Limb (tissue), 2 donors: ENCODE measurements at regions not wholly inside any gene's neighbourhood (a gene's known extent, or its start where the extent isn't known, plus 50 kb on each side); places are given as distances from the start of the nearest gene placed in this dataset.

ENCODE experiments used
- DNase-seq, 2 donors: peaks; one replicate each; pipeline ENCODE4 v3.0.0-alpha.2; 2016; ENCODE audit errors: extremely low spot score in 2 of 2

DNA sequence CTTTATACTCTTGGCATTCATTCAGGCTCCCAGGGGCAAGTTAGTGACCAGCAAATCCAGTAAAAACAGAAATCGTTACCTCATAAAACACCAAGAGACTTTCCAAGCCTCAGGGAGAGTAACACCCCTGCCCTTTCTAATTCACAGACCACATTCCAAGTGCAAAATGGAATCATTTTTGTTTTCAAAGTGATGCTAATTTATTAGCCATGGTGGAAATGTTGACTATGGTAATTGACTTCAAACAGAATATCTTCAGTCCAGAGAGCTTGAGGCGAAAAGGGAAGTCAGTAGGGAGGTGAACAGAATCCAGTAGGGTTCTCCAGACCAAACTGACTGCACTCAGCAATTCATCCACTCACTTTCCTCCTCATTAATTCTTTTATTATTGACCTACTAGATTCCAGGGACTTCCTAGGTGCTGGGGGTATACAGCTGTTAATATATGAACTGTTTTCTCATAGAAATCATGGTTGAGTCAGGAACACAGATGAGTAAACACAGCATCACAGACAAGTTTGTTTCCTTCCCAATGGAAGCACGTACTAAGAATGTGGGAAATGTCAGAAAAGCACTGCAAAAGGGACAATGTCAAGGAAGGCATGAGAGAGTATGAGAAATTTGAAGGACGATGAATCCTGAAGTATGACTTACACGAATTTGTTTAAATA, 388.5 kb upstream of the C1orf87 start:
- DNase-seq: no peak

DNA sequence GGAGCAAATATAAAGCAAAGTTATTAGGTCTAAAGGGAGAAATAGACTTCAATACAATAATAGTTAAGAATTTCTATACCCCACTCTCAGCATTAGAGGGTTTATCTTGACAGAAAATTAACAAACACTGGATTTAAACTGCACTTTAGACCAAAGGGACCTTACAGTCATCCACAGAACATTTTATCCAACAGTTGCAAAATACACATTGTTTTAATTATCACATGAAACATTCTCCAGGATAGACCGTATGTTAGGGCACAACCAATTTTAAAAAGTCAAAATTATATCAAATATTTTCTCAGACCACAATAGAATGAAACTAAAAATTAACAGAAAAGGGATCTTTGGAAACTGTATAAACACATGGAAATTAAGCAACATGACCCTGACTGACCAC, 384.5 kb upstream of the C1orf87 start:
- DNase-seq: no peak

DNA sequence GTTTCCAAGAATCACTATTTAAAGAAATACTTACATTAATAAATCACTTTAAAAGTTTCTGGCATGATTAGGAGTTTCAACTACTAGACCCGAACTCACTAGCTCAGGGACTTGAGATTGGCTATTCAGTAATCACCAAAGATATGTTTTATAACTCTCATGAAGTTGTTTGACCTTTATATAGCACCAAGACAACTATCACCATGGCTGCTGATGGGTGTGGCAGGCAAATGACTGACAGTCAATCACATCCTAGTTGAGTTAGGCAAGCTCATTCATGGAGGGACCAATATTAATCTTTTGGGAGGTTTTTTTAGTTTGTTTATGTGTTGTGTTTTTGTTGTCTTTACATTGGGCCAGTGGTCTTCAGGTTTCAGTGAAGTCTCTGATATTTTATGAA, 376.3 kb upstream of the C1orf87 start:
- no peak for DNase-seq

DNA sequence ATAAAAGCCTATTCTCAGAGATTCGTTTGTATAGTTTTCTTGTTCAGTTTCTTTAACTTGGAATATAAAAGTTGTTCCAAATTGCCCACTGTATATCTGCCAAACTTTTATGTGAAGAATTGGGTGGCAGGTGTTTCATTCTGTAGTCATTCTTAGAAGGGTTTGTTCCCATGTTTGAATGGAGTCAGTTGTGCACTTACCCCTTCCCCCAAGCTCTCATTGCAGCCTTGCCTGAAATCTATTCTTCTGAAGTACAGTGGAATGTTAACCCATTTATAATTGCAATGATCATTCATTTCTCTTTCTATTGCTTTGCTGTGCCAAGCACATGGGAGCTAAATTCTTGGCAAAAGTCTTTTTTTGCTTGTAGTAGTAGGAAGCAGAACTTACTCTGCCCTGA, 375.3 kb upstream of the C1orf87 start:
- peak in 1 of 2 donors; percentile 74 for DNase-seq

DNA sequence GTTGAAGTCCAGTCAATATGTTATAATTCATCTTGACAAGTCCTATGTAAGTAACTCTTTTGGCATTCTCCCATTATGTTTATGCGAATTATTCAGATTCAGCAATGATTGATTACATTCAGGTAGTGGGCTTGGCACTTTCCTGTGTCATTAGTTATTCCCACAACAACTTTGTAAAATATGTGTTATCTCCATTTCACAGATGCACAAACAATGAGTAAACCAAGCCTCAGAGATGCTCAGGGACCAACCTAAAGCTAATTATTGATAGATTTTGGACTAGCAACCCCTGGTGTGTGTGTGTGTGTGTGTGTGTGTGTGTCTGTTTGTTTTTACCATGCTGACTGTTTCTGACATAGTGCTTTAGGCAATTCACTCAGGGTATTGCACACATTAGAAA, 371.1 kb upstream of the C1orf87 start:
- no peak for DNase-seq

DNA sequence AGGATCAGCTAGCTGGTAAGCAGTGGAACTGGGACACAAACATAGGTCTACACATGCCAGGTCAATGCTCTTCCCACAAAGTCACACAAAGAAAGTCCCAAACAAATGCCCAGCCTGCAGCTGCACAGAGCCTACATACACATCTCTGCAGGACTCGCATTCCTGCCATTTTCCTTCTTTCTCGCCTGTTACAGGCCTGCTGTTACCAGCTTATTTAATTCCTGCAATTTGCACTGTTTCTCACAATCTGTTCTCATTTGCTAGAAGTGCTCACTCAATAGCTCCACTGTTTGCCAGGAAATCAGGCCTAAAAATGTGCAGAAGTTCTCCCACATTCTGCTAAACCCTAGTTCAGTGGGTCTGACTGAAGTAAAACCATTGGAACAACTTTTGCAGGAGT, 362.6 kb upstream of the C1orf87 start:
- peak in 1 of 2 donors; percentile 59 for DNase-seq

DNA sequence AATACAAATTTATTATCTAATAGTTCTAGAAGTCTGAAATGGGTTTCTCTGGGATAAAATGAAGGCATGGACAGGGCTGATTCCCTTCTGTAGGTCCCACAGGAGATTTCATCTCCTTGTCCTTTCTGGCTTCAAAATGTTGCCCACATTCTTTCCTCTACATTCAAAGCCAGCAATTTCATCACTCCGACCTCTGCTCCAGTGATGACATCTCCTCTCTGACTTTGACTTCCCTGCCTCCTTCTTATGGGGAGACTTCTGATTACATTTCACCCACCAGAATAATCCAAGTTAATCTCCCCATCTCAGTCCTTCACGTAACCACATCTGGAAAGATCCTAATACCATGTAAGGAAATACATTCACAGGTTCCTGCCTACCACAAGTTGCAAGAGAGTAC, 358.0 kb upstream of the C1orf87 start:
- DNase-seq: no peak

DNA sequence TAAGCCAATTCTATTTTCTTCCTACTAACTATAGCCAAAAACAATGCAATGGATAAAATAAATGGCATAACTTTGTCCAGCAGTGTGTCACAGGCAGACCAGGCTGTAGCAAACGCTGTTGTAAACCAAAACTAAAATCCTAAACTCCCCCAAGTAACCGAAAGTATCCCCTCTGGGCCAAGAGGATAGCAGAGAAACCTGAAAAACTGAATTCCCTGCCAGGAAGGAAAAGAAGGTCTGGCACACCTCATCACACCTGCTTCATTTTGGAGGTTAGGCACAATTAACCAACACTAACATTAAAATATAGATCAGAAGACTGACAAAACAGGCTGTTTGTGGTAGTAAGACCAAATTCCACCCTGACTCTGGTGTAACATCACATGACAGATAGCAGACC, 356.8 kb upstream of the C1orf87 start:
- no peak for DNase-seq

DNA sequence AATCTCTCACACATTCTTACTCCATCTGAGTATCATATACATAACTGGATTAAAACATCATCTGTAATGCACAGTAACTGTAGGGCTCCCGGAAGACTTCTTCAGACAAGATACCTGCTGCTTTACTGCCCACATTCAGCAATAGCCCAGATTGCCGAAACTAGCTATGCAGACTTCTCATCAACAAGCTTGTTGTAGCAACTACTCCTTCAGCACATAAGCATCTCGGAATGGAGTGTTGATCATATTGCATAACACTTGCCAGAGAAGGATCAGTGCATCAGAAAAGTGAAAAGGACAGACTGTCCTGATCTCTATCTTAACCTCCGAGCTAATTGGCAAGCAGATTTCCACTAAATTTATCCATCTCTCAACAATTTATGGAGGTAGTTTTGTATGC, 354.6 kb upstream of the C1orf87 start:
- DNase-seq: no peak

DNA sequence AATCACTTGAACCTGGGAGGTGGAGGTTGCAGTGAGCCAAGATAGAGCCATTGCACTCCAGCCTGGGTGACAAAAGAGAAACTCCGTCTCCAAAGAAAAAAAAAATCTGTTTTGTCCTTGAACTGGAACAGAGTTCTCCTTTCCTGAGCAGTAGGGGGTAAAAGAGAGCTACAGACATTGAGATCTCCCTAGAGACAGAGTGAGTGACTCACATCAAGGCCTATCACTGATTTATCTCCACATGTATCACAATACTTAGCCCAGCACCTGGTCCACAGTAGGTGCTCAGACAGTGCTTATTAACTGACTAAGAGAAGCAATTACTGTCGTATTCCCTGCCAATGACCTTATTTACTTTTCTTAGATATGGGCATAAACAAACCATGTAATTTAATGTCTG, 354.1 kb upstream of the C1orf87 start:
- DNase-seq: no peak

DNA sequence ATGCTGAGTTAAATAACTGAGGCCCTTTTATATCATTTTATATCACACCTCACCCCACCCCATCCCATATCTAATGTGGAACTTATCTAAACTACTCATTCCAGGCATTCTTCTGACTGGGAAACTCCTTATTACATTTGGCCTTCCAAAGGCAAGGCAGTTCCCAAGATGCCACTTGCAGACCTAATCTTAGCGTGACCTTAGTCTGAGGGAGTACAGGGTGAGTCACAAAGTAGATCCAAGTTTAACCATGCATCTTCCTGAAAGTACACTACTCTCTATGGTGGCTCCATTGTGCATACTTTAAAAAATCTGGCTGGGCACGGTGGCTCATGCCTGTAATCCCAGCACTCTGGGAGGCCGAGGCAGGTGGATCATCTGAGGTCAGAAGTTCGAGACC, 353.6 kb upstream of the C1orf87 start:
- DNase-seq: no peak

DNA sequence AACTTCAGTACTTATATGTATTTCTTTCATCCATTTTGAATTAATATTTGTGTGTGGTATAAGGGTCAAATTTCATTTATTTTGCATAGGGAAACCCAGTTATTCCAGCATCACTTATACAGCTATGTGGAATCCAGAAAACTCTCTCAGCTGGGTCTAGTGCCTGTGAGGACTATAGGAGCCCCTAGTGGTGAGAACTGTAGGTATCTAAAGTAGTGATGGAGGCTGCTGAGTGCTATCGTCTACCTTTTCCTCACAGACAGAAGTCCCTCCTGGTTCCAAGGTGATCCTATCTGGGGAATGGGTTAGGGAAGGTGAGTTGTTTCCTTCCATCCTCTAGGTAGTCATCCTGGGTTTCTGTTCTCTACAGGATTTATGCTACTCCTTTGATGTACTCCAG, 352.0 kb upstream of the C1orf87 start:
- no peak for DNase-seq

DNA sequence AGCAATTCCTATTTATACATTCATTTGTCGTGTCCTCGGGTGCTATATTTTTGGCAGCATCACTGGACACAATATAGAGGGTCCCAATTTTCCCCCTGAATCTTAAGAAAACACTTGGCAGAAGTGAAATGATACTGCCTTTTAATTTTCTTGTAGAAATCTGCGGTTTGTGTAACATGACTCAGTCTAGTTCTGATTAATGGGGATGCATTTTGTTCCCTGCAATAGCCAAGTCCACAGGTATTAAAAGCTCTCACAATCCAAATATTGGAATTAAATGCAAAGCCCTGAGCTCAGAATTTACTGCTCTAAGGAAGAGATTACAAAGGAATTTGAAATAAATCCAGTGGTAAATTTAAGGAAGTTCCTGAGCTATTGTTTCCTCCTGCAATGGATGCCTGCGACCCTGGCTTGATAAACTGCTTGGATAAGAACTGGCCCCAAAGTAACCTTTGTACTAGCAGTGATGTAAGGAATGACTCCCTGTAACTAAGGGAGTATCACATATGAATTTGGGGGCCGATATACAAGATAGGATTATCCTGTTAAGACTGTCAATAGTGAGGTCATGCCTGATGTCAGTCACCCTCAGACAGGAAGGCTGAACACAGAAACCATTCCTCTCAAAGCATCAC, 349.7 kb upstream of the C1orf87 start:
- peak in 1 of 2 donors; percentile 54 for DNase-seq

DNA sequence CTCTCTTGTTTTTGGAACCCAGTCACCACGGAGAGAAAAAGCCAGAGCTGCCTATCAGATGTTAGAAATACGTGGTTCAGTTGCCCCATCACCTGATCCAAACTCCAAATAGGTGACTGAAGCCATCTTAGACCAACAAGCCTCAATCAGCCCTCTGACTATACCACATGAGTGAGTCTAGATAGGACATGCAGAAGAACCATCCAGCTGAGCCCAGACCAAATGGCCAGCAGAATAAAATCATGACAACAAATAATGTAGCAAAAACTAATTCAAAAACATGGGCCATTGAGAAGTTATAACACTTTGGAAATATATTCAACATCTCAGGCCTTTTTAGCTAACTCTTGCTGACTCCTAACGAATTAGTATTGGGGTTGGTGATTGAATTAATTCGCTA, 348.4 kb upstream of the C1orf87 start:
- no peak for DNase-seq

DNA sequence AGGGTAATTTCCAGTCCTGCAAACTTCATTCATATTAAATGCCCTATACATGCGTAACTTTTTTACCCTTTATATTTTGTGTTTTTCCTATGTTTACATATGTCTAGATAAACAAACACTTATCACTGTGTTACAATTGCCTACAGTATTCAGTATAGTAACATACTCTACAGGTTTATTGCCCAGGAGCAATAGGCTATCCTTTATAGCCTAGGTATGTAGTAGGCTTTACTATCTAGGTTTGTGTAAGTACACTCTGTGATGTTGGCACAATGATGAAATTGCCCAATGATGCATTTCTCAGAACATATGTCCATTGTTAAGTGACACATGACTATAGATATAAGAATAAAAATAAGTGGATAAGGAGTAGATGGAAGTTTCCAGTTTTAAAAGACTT, 345.5 kb upstream of the C1orf87 start:
- no peak for DNase-seq

DNA sequence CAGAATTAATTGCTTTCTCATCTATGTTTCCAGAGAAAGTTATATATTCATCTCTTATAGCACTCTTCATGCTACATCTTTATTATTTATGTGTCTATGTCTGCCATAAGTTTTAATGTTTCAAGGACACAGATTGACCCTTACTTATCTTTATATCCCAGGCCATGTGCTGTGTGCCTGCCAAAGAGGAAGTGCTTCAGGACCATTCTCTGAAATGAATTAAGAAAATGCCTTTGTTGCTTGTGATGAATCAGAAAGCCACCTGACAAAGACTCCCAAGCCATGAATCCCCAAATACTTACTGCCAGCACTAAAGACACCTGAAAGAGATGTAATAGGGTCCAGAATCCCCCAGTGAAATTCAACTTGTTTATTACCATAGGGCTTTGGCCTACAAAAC, 342.1 kb upstream of the C1orf87 start:
- DNase-seq: no peak

DNA sequence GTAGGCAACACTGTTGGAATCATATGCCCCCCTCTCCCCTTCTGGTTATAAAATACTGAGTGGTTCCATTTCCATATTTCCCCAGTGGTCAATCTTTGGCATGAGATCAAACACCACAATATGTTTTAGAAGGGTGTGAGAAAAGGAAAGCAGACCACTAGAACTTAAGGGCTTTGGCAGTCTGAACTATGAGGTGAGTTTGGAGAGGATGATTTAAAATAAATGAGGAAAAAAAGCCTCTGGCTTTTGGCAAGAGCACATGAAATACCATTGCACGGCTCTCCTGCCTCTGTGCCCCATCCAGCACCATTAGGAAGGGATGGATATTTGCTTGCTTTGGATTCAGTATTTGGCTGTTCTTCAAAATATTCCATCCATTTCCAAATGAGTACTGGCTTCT, 339.5 kb upstream of the C1orf87 start:
- DNase-seq: peak in 1 of 2 donors; percentile 70

DNA sequence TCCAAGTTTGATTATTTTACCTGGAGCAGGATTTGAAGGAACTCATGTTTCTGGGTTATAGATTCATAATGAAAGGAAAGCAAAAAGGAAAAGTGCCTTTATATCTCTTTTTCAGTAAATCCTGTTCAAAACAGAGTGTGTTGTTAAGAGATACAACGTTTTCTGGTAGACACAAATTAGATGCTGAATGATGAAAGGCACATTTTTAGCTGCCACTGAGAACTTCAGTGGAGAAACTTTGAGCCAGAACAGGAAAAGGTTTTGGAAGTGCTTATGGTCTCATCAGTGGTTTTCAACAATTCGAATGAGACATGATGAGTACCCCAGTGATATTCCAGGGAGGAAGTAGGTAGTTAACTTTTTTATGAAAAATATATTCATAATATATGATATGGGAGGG, 338.0 kb upstream of the C1orf87 start:
- DNase-seq: no peak

DNA sequence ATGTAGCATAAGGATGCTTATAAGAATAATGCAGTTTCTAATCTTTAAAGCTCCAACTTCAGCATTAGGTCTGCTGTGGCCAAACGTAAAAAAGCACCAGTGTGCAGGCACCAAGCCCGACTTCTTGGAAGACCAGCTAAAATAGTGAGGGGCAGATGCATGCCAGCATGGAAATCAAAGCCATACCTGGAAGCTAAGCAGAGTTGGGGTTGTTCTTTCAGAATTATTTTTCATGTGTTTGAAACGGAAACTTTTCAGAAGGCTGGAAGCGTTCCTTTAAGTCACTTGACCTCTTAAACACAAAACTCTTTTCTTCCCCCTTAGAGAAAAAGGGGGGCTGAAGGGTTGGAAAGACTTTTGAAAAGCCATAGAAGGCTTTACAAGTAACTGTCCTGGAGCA, 329.2 kb upstream of the C1orf87 start:
- peak; percentile 36 to 50 for DNase-seq

DNA sequence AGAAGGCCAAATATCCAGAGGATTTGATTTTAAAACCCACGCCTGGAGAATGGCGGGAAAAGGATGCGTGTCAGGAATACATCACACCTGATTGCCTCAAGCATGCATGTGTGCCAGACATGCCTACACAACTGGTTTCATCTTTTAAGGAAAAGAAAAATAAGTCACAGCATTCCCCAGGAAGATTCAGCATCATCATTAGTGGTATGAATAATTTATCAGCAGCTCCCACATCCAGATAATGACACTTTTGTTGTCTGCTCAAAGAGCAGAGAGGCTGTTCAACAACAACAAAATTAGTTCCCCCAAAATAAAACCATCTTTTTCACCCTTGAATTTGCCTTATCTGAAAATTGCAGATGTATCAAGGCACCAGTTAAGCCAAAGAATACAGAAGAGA, 328.6 kb upstream of the C1orf87 start:
- no peak for DNase-seq

DNA sequence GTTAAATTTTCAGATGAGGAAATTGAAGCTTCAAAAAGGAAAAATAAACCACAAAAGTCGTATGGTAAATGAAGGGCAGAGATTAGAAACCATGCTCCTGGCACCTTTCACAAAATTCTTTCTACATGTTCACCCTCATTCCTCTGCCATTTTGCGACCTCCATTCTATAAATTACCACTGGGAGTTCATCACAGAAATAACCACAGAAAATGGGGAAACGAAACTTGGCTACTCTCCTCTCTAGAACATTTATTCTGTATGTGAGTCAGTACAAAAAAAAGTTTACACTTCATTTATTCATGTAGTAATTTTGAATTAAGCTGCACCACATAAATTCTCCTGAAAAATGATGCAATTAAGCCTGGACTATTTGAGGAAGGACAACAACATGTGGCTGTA, 320.9 kb upstream of the C1orf87 start:
- DNase-seq: no peak

DNA sequence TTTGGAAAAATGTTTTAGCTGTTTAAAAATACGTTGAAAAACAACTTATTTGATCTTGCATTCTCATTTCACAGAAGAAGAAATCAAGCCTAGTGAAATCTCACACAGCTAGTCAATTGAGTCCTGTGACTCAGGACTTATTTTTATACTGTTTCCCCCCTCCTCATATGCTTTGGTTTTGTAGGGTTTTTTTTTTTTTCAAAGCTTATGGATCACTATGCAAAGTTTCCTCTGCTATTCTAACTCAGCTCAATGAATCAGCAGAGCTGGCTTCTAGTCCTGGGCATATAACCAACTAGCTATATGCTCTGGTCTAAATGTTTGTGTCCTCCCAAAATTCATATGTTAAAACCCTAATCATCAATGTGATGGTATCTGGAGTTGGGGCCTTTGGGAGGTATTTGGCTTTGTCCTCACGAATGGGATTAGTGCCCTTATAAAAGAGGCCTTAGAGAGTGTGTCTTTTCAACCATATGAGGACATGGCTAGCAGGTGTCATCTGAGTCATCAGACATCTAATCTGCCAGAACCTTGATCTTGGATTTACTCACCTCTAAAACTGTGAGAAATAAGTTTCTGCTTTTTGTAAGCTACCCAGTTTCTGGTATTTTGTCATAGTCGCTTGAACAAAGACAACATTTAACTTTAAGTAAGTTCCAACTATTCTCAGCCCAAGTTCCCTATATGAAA, 317.2 kb upstream of the C1orf87 start:
- DNase-seq: no peak
